GM12873 (cell line): ENCODE measurements at regions not wholly inside any gene's neighbourhood (a gene's known extent, or its start where the extent isn't known, plus 50 kb on each side); places are given as distances from the start of the nearest gene placed in this dataset.

Source experiments
- CTCF ChIP-seq: IDR thresholded peaks from 2 replicates; pipeline ENCODE4 v1.5.1; 2012; ENCODE audit warnings: low read depth, mild to moderate bottlenecking, moderate library complexity, low read length, control low read depth; ENCODE audit not compliant: insufficient read depth; ENCODE audit errors: missing control alignments

- no peak for TF ChIP-seq CTCF
These were observed 114.3 kb upstream of the MB21D2 start for GRCh38 chr3:193031911-193032310.

- TF ChIP-seq CTCF: no peak
These were observed 115.6 kb upstream of the MB21D2 start for GRCh38 chr3:193033226-193033780.

- TF ChIP-seq CTCF: no peak
These were observed 121.4 kb upstream of the MB21D2 start for GRCh38 chr3:193039058-193039457.

GRCh38 chr3:193040836-193041672, 123.4 kb upstream of the MB21D2 start:
- peak; percentile 43 for TF ChIP-seq CTCF

- TF ChIP-seq CTCF: no peak
These were observed 128.7 kb upstream of the MB21D2 start for GRCh38 chr3:193046371-193046770.

- no peak for TF ChIP-seq CTCF
These were observed 130.5 kb upstream of the MB21D2 start for GRCh38 chr3:193048127-193048526.

GRCh38 chr3:193049935-193050334, 132.3 kb upstream of the MB21D2 start:
- TF ChIP-seq CTCF: no peak
